Caco-2 (cell line): ENCODE measurements at regions not wholly inside any gene's neighbourhood (a gene's known extent, or its start where the extent isn't known, plus 50 kb on each side); places are given as distances from the start of the nearest gene placed in this dataset.

Source experiments
- BruUV-seq: library from RNA; stranded (reverse); fragments of 400-500 nt; replicated peaks from 2 replicates; lab custom pipeline; 2021; lab: Mats Ljungman, UMichigan
- CTCF ChIA-PET: fragments of 300-600 bp; sonication (Branson Sonifier 250); formaldehyde crosslinking; loops from one replicate; lab custom pipeline; 2022; ENCODE audit warnings: antibody characterized with exemption; lab: Charles Lee
- POLR2A ChIA-PET: fragments of 300-600 bp; sonication (Branson Sonifier 250); formaldehyde crosslinking; loops from one replicate; lab custom pipeline; 2022; ENCODE audit warnings: antibody characterized with exemption; lab: Charles Lee
- DNase-seq, 2 experiments: peaks; one replicate each; pipeline versions ENCODE4 v3.0.0 to v3.0.0-alpha.2; 2020 to 2022
- H3K27me3 ChIP-seq: replicated peaks from 2 replicates; pipeline ENCODE4 v1.6.0; 2011; ENCODE audit warnings: low read length; ENCODE audit not compliant: control insufficient read depth, insufficient read depth
- H3K36me3 ChIP-seq: 2 replicates; pipeline ENCODE4 v1.5.1; 2011; ENCODE audit warnings: low read length; ENCODE audit not compliant: control insufficient read depth, insufficient read depth
- H3K4me1 ChIP-seq: fragments of 250-450 bp; sonication (Bioruptor Pico); 2 replicates; pipeline ENCODE4 v1.5.1; 2020; ENCODE audit warnings: mild to moderate bottlenecking
- H3K4me3 ChIP-seq: 2 replicates; pipeline ENCODE4 v1.5.1; 2011; ENCODE audit warnings: low read depth, mild to moderate bottlenecking, control low read depth, low read length
- H3K9me3 ChIP-seq: fragments of 250-450 bp; sonication (Bioruptor Pico); 2 replicates; pipeline ENCODE4 v1.5.1; 2020; ENCODE audit warnings: mild to moderate bottlenecking, moderate library complexity
- H3K27ac Mint-ChIP-seq: one replicate; pipeline ENCODE4 v1.8.0; 2022; ENCODE audit warnings: mixed read lengths; ENCODE audit not compliant: unreplicated experiment
- H3K27me3 Mint-ChIP-seq: one replicate; pipeline ENCODE4 v1.8.0; 2022; ENCODE audit warnings: mixed read lengths; ENCODE audit not compliant: insufficient read depth, unreplicated experiment
- H3K36me3 Mint-ChIP-seq: one replicate; pipeline ENCODE4 v1.8.0; 2022; ENCODE audit warnings: mild to moderate bottlenecking, mixed read lengths; ENCODE audit not compliant: insufficient read depth, unreplicated experiment
- H3K4me1 Mint-ChIP-seq: one replicate; pipeline ENCODE4 v1.8.0; 2022; ENCODE audit warnings: low read depth, mixed read lengths; ENCODE audit not compliant: unreplicated experiment
- H3K4me3 Mint-ChIP-seq: one replicate; pipeline ENCODE4 v1.8.0; 2022; ENCODE audit warnings: mild to moderate bottlenecking, moderate library complexity, mixed read lengths; ENCODE audit not compliant: unreplicated experiment
- H3K9me3 Mint-ChIP-seq: one replicate; pipeline ENCODE4 v1.8.0; 2022; ENCODE audit warnings: mixed read lengths; ENCODE audit not compliant: unreplicated experiment
- CTCF ChIP-seq, 2 experiments: fragments of 200-600 bp in 1 of 2; IDR thresholded peaks; 1 replicate in 1 of 2; 2 replicates in 1 of 2; pipeline versions ENCODE4 v1.5.1 to v1.8.0; 2011 to 2022; ENCODE audit warnings: antibody characterized with exemption in 1 of 2, control low read depth in 1 of 2, inconsistent platforms in 1 of 2, low read depth in 1 of 2, low read length in 1 of 2, mild to moderate bottlenecking in 1 of 2, moderate library complexity in 1 of 2; ENCODE audit not compliant: insufficient read depth in 1 of 2, severe bottlenecking in 1 of 2, unreplicated experiment in 1 of 2
- intact Hi-C: fragments of 100-400 bp; cut with micrococcal nuclease; formaldehyde crosslinking; loops from one replicate; pipeline ENCODE4 v1.10.0; 2022; ENCODE audit not compliant: unreplicated experiment

DNA sequence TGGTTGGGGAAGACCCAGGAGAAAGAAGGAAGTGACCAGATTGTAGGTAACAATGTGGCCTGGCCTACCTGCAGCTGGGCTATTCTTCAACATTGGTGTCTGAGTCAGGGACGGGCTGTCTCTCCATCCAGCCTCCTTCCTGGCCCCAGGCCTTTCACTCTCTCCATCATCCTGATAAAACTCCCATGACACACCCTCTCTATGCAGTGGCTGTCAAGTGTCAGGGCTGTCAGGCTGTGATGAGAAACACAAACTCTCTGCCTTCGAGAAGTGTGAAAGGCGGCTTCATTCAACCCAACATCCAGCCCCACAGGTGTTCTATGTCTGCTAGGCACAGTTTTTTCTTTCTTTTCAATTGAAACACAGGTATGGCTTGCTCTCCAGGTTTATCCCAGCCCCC, 153.3 kb upstream of the VSTM2B start:
- Mint-ChIP-seq H3K36me3 (no peaks in the 10 kb centered on the region), H3K4me1 (peaks cover 7% of the 10 kb centered on the region), H3K4me3 (no peak overlapping the region), H3K27ac (no peak overlapping the region), H3K27me3 (peaks cover 15% of the 10 kb centered on the region), H3K9me3 (no peaks in the 10 kb centered on the region)
- CTCF ChIA-PET = no interaction called here
- no peaks in the 10 kb centered on the region for H3K9me3 ChIP-seq
- no peaks in the 10 kb centered on the region; the same call in 1 of the 2 replicates for H3K27me3 ChIP-seq
- POLR2A ChIA-PET = no interaction called here
- DNase-seq = peak in 1 of 2 experiments; percentile 54
- intact Hi-C loops = no loop called here
- H3K4me3 ChIP-seq = no peak overlapping the region
- BruUV-seq = no TSS peak
- H3K36me3 ChIP-seq = no peaks in the 10 kb centered on the region
- no peaks in the 10 kb centered on the region for H3K4me1 ChIP-seq
- TF ChIP-seq CTCF (IDR thresholded peaks at IDR 0.05; ENCODE audit: insufficient read depth in 1 of 2, low read depth in 1 of 2, low read length in 1 of 2, severe bottlenecking in 1 of 2, unreplicated experiment in 1 of 2) = no peak

DNA sequence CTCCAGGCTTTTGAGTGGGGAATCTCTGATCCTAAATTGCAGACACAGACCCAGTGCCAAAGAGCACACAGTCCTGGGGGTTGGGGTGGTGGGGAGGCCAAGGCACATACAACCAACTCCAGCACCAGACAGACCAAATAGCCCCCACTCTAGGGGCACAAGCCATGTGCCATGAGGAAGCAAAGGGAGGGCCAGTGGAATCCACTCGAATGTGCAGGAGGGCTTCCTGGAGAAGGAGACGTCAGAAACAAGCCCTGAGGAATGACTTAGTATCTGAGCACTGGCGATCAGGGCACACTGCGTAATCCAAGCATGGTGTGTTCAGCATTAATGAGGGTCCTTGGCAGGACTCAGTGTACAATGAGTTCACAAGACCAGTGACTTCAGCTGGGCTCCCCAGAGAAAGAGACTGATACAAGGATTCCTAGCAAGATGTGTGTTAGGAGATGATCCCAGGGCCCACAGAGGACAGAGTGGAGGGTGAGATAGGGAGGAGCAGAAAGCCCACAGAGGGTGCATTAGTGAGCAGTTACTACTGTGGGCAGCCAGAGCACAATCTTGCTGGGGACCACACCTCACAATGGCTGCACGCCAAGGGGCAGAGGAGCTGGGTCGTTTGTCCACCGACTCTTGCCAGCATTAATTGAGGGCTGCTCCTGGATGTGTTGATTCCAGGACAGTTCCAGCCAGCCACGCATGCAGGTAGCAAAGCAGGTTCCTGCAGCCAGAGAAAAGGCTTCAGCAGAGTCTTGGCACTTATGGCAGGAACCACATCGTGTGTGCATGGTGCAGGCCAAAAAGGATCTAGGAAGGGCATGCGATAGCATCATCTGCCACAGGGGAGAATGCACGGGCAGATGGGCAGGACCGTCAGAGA, 152.6 kb upstream of the VSTM2B start:
- CTCF ChIA-PET = no interaction called here
- Histone ChIP-seq H3K27me3 (no peaks in the 10 kb centered on the region; the same call in 1 of the 2 replicates), H3K4me1 (no peaks in the 10 kb centered on the region), H3K4me3 (no peak overlapping the region), H3K9me3 (no peaks in the 10 kb centered on the region), H3K36me3 (no peaks in the 10 kb centered on the region)
- DNase-seq = peak in 1 of 2 experiments; percentile 14
- no peaks in the 10 kb centered on the region for H3K36me3 Mint-ChIP-seq
- POLR2A ChIA-PET = no interaction called here
- no TSS peak for BruUV-seq
- H3K4me3 Mint-ChIP-seq = no peak overlapping the region
- no peak overlapping the region for H3K27ac Mint-ChIP-seq
- no peak for TF ChIP-seq CTCF (IDR thresholded peaks at IDR 0.05; ENCODE audit: insufficient read depth in 1 of 2, low read depth in 1 of 2, low read length in 1 of 2, severe bottlenecking in 1 of 2, unreplicated experiment in 1 of 2)
- intact Hi-C loops = no loop called here
- peaks cover under 1% of the 10 kb centered on the region for H3K4me1 Mint-ChIP-seq
- no peaks in the 10 kb centered on the region for H3K9me3 Mint-ChIP-seq
- peaks cover 11% of the 10 kb centered on the region for H3K27me3 Mint-ChIP-seq

GRCh38 chr19:29375429-29376119, 150.2 kb upstream of the VSTM2B start:
- Mint-ChIP-seq H3K4me3 (no peak overlapping the region), H3K27ac (no peak overlapping the region), H3K27me3 (peaks cover 10% of the 10 kb centered on the region), H3K9me3 (no peaks in the 10 kb centered on the region), H3K36me3 (no peaks in the 10 kb centered on the region), H3K4me1 (no peaks in the 10 kb centered on the region)
- H3K36me3 ChIP-seq = no peaks in the 10 kb centered on the region
- no peaks in the 10 kb centered on the region for H3K4me1 ChIP-seq
- no peaks in the 10 kb centered on the region for H3K9me3 ChIP-seq
- intact Hi-C loops = no loop called here
- no TSS peak for BruUV-seq
- CTCF ChIA-PET = no interaction called here
- H3K4me3 ChIP-seq = no peak overlapping the region
- DNase-seq = no peak
- H3K27me3 ChIP-seq = no peaks in the 10 kb centered on the region; the same call in 1 of the 2 replicates
- POLR2A ChIA-PET = no interaction called here
- no peak for TF ChIP-seq CTCF (IDR thresholded peaks at IDR 0.05; ENCODE audit: insufficient read depth in 1 of 2, low read depth in 1 of 2, low read length in 1 of 2, severe bottlenecking in 1 of 2, unreplicated experiment in 1 of 2)
